Cerebellar cortex (tissue), 1 donor: ENCODE measurements at regions not wholly inside any gene's neighbourhood (a gene's known extent, or its start where the extent isn't known, plus 50 kb on each side); places are given as distances from the start of the nearest gene placed in this dataset.

Experiments used
- DNase-seq: peaks from one replicate; pipeline ENCODE4 v3.0.0-alpha.2; 2015; ENCODE audit warnings: low spot score

- no peak for DNase-seq
These were observed 53.8 kb upstream of the SNX2 start for GRCh38 chr5:122721127-122721526.

- no peak for DNase-seq
These were observed 52.5 kb upstream of the SNX2 start for GRCh38 chr5:122722341-122722740.

- no peak for DNase-seq
These were observed 51.1 kb upstream of the SNX2 start for GRCh38 chr5:122723606-122724352.
